HL-60 (cell line): ENCODE measurements at regions not wholly inside any gene's neighbourhood (a gene's known extent, or its start where the extent isn't known, plus 50 kb on each side); places are given as distances from the start of the nearest gene placed in this dataset.

Experiments
- DNase-seq, 2 experiments: peaks; one replicate each; pipeline ENCODE4 v3.0.0-alpha.2; 2010 to 2020; ENCODE audit warnings: low read depth in 1 of 2, low spot score in 1 of 2
- H3K27ac ChIP-seq: fragments of 250-450 bp; sonication (Bioruptor Pico); replicated peaks from 2 replicates; pipeline ENCODE4 v1.5.1; 2020; ENCODE audit warnings: mild to moderate bottlenecking, moderate library complexity
- H3K27me3 ChIP-seq: fragments of 250-450 bp; sonication (Bioruptor Pico); 2 replicates; pipeline ENCODE4 v1.5.1; 2021; ENCODE audit warnings: mild to moderate bottlenecking, moderate library complexity; ENCODE audit not compliant: insufficient read depth, poor library complexity, severe bottlenecking
- H3K4me3 ChIP-seq: replicated peaks from 2 replicates; pipeline ENCODE4 v1.5.1; 2011; ENCODE audit warnings: mild to moderate bottlenecking, control low read depth, low read length; ENCODE audit not compliant: insufficient read depth
- GABPA ChIP-seq: IDR thresholded peaks from 2 replicates; pipeline ENCODE4 v1.6.1; 2012; ENCODE audit warnings: low read depth
- POLR2AphosphoS5 ChIP-seq: IDR thresholded peaks from 2 replicates; pipeline ENCODE4 v1.6.1; 2012; ENCODE audit warnings: low read depth
- SPI1 ChIP-seq: IDR thresholded peaks from 2 replicates; pipeline ENCODE4 v1.6.1; 2012; ENCODE audit warnings: low read depth, mild to moderate bottlenecking, borderline replicate concordance
- TF ChIP-seq, protein P1 (sequence below): IDR thresholded peaks from one replicate; pipeline ENCODE4 v1.5.1; 2011; ENCODE audit warnings: low read length, control low read depth, inconsistent platforms; ENCODE audit not compliant: insufficient read depth
- TF ChIP-seq, protein P2 (sequence below): IDR thresholded peaks from 2 replicates; pipeline ENCODE4 v1.6.1; 2012; ENCODE audit warnings: low read depth; ENCODE audit not compliant: insufficient replicate concordance

DNA sequence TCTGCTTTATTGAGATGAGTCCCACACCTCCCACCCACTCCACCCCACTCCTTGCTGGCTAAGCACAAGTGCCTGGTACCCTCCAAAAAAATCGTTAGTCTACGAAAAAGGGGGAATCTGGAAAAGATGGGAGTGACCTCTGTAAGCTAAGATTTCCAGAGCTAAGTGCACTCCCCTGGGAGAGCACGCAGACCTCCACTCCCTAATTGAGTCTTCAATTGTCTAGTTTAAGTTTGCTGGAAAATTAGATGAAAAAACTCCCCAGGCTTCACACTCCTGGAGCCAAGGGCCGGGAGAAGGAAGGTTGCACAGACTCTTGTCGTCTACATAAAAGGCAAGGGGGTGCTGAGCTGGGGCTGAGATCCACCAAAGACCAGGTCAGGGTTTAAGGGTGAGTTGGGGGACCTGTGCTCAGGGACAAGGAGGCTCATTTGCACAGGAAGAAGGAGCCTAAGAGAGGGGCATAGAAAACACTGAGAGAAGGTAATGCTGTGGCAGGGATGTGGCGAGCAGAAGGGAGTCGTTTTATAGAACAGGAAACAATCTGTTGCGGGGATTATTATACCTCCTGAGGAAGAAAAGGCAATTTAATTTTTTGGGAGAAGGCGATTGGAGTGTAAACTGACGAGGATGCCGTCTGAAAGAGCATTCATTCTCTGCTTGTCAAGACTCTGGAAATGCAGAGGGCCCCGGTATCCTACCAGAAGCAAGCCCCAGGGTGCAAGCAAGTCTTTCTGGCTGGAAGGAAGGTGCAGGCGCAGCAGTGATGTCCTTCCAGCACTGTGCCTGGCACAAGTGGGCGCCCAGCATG lies 126.5 kb upstream of the DLG1 start:
- TF ChIP-seq POLR2AphosphoS5, result no peak
- TF ChIP-seq GABPA, result no peak
- TF ChIP-seq SPI1, result no peak
- TF ChIP-seq, protein P1, sequence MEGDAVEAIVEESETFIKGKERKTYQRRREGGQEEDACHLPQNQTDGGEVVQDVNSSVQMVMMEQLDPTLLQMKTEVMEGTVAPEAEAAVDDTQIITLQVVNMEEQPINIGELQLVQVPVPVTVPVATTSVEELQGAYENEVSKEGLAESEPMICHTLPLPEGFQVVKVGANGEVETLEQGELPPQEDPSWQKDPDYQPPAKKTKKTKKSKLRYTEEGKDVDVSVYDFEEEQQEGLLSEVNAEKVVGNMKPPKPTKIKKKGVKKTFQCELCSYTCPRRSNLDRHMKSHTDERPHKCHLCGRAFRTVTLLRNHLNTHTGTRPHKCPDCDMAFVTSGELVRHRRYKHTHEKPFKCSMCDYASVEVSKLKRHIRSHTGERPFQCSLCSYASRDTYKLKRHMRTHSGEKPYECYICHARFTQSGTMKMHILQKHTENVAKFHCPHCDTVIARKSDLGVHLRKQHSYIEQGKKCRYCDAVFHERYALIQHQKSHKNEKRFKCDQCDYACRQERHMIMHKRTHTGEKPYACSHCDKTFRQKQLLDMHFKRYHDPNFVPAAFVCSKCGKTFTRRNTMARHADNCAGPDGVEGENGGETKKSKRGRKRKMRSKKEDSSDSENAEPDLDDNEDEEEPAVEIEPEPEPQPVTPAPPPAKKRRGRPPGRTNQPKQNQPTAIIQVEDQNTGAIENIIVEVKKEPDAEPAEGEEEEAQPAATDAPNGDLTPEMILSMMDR, result no peak
- H3K4me3 ChIP-seq, result no peak overlapping the region
- H3K27me3 ChIP-seq, result no peaks in the 10 kb centered on the region
- DNase-seq, result no peak
- no peak overlapping the region for H3K27ac ChIP-seq

DNA sequence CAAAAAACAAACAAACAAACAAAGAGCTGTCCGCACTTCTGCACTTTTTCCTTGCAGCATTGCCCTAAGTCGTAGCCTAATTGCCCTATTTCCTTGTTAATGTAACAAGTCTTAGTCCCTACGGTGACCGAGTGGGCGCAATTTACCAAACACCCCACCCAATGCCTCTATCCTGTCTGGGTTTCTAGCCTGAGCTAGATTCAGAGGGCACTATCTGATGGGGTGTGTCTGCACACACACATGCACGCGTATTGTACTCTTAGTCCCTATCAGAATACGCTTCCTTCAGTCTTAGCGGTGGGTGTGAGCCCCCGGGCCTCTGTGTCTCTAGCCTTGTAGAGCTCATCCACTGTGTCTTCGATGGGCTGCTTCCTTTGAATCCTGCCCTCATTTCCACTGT lies 125.9 kb upstream of the DLG1 start:
- TF ChIP-seq POLR2AphosphoS5 (no peak), GABPA (no peak), SPI1 (no peak)
- TF ChIP-seq, protein P1, result no peak
- TF ChIP-seq, protein P2, sequence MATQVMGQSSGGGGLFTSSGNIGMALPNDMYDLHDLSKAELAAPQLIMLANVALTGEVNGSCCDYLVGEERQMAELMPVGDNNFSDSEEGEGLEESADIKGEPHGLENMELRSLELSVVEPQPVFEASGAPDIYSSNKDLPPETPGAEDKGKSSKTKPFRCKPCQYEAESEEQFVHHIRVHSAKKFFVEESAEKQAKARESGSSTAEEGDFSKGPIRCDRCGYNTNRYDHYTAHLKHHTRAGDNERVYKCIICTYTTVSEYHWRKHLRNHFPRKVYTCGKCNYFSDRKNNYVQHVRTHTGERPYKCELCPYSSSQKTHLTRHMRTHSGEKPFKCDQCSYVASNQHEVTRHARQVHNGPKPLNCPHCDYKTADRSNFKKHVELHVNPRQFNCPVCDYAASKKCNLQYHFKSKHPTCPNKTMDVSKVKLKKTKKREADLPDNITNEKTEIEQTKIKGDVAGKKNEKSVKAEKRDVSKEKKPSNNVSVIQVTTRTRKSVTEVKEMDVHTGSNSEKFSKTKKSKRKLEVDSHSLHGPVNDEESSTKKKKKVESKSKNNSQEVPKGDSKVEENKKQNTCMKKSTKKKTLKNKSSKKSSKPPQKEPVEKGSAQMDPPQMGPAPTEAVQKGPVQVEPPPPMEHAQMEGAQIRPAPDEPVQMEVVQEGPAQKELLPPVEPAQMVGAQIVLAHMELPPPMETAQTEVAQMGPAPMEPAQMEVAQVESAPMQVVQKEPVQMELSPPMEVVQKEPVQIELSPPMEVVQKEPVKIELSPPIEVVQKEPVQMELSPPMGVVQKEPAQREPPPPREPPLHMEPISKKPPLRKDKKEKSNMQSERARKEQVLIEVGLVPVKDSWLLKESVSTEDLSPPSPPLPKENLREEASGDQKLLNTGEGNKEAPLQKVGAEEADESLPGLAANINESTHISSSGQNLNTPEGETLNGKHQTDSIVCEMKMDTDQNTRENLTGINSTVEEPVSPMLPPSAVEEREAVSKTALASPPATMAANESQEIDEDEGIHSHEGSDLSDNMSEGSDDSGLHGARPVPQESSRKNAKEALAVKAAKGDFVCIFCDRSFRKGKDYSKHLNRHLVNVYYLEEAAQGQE, result no peak
- DNase-seq, result no peak
- Histone ChIP-seq H3K27me3 (no peaks in the 10 kb centered on the region), H3K27ac (no peak overlapping the region), H3K4me3 (no peak overlapping the region)

DNA sequence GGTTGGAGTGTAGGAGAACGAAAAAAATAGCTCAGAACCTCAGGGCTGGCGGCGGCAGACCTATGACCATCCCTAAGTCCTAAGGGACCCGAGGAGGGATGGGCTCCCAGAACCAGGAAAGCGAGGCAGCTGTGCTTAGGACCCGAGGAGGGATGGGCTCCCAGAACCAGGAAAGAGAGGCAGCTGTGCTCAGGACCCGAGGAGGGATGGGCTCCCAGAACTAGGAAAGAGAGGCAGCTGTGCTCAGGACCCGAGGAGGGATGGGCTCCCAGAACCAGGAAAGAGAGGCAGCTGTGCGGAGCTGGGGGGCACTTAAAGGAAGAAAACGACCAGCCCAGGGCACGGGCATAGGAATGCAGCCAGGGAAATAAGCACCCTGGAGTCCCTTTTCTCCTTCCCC lies 125.0 kb upstream of the DLG1 start:
- Histone ChIP-seq H3K4me3 (no peak overlapping the region), H3K27me3 (no peaks in the 10 kb centered on the region), H3K27ac (no peak overlapping the region)
- TF ChIP-seq, protein P1, result no peak
- no peak for DNase-seq

DNA sequence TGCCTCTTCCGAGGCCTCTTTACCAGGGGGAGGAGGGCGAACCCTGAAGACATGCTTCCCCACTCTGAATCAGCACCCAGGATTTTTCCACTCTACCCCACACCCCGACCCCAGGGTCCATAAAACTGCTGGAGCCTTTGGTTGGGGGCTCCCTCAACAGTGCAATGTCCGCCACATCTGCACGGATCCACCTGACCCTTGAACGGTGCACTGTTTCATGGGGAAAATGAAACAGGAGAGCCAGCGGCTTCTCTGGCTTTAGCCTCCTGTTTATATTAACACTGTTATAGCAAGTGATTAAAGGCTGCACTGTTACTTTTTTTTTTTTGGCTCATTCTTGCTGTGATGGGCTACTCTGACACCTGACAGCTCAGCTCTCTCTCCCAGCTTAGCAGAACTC lies 124.1 kb upstream of the DLG1 start:
- no peak overlapping the region for H3K27ac ChIP-seq
- TF ChIP-seq, protein P2, result no peak
- no peak for TF ChIP-seq POLR2AphosphoS5
- TF ChIP-seq SPI1, result no peak
- TF ChIP-seq, protein P1, result no peak
- DNase-seq, result no peak
- H3K27me3 ChIP-seq, result peaks cover 2% of the 10 kb centered on the region
- no peak overlapping the region for H3K4me3 ChIP-seq
